AG10803 (cell line): ENCODE measurements at regions not wholly inside any gene's neighbourhood (a gene's known extent, or its start where the extent isn't known, plus 50 kb on each side); places are given as distances from the start of the nearest gene placed in this dataset.

Source experiments
- DNase-seq: peaks from one replicate; pipeline ENCODE4 v3.0.0; 2010; ENCODE audit warnings: low read depth
- H3K4me3 ChIP-seq: 2 replicates; pipeline ENCODE4 v1.5.1; 2011; ENCODE audit warnings: mild to moderate bottlenecking, low read length, control low read depth
- TF ChIP-seq, protein P1 (sequence below): conservative IDR thresholded peaks from 2 replicates; pipeline ENCODE4 v1.5.1; 2011; ENCODE audit warnings: mild to moderate bottlenecking, low read length, control low read depth, inconsistent platforms

DNA sequence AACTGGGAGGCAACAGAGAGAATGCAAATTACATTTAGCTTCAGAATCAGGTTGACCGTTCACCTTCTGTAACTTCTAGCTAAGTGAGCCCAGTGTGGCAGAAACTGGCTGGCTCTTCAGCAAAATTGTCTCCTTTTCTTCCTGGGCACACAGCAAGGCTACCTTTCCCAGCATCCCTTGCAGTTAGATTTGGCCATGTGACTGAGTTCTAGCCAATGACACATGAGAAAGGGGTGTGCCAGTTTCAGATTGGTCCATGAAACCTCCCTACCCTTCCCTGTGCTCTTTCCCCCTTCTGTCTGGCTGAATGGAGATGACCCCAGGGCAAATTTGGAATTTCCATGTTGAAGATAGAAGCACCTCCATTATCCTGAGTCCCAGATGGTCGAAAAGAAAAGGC lies 72.5 kb upstream of the SMIM23 start:
- TF ChIP-seq, protein P1, sequence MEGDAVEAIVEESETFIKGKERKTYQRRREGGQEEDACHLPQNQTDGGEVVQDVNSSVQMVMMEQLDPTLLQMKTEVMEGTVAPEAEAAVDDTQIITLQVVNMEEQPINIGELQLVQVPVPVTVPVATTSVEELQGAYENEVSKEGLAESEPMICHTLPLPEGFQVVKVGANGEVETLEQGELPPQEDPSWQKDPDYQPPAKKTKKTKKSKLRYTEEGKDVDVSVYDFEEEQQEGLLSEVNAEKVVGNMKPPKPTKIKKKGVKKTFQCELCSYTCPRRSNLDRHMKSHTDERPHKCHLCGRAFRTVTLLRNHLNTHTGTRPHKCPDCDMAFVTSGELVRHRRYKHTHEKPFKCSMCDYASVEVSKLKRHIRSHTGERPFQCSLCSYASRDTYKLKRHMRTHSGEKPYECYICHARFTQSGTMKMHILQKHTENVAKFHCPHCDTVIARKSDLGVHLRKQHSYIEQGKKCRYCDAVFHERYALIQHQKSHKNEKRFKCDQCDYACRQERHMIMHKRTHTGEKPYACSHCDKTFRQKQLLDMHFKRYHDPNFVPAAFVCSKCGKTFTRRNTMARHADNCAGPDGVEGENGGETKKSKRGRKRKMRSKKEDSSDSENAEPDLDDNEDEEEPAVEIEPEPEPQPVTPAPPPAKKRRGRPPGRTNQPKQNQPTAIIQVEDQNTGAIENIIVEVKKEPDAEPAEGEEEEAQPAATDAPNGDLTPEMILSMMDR = no peak
- H3K4me3 ChIP-seq = no peak overlapping the region
- no peak for DNase-seq

DNA sequence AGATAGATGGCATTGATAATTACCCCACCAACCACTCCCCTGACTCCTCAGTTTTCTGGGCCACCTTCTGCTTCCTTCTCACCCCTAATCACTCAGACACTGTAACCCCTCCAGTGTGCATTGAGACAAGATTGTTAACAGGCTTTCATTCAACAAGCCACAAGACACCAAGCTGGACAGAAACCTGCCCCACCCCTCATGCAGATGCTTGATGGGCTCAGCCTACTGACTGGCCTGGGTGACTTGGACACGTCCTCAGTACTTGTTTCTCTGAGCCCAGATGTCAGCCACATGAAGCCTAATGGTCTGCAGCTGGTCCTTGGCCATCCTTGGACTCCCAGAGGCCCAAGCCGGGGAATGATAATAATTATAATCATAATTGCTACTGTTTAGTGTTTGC lies 71.4 kb upstream of the SMIM23 start:
- no peak overlapping the region for H3K4me3 ChIP-seq
- no peak for DNase-seq
- TF ChIP-seq, protein P1 = no peak

DNA sequence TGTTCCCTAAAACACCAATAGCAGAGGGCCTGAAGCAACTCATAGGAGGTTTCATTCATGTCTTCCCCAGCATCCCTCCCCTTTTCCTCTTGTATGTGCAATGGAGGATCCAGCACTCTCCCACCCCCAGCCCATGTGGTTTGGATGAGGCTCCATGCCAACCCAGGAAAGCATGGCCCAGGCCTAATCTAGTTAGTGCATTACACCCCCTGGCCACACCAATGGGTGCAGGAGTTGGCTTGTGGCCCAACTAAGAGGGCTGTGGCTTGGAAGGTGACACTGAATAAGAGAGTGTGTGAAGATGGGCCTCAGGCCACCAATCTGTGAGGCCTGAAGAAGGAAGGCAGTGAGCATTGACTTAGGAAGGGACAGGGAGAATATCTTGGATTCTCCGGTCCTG lies 70.8 kb upstream of the SMIM23 start:
- no peak for DNase-seq
- TF ChIP-seq, protein P1 = no peak
- H3K4me3 ChIP-seq = no peak overlapping the region

DNA sequence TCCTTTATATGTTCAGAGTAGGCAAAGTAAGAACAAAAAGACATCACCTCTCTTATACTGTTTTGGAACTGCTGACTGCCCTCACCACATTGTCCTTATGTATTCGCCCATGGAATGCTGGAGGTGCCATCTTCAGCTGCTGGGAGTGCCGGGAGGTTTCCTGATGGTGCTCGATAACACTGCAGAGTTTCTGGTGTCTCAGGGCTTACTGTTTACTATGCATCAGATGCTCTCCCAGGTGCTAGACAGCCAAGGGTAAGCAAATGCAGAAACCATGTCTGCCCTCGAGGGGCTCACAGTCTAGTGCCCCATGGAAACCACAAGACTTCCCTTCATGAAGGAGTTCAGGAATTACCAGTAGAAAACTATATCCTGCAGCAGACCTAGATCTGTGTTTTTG lies 70.1 kb upstream of the SMIM23 start:
- DNase-seq = no peak
- TF ChIP-seq, protein P1 = no peak
- no peak overlapping the region for H3K4me3 ChIP-seq

DNA sequence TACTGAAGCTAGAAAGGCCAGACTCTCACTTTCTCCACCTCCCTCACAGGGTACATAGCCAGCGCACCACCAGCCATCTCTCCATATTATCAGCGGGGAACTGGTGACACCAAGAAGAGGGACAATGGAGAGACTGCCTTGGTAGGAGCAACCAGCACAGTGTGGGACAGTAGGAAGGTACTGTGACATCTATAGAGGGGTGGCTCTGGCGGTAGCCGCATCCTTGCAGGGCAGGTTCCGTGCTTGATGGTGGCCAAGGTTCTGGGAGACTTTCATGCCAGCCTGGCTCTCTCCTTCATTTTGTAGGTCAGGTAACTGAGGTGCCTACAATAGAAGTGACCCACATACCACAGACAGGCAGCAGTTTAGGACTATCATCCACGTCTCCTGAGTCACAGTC lies 65.5 kb upstream of the SMIM23 start:
- TF ChIP-seq, protein P1 = no peak
- DNase-seq = no peak
- H3K4me3 ChIP-seq = no peak overlapping the region

DNA sequence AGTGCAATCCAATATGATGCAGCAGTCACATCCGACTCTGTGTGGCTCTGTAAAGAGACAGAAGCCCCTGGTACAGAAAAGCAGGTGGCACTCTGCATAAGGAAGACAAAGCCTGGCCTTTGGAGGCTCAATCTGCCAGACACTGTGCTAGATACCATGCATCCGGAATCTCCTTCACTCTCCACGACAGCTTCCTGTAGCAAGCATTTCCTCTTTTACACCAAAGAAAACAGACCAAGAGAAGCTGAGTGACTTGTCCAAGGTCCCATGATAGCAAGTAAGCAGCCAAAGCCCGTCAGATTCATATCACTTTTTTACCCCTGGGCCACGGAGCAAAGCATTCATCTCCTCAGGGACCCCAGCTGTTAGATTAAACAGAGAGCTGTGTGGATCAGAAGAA lies 64.2 kb upstream of the SMIM23 start:
- H3K4me3 ChIP-seq = no peak overlapping the region
- no peak for DNase-seq
- TF ChIP-seq, protein P1 = no peak

DNA sequence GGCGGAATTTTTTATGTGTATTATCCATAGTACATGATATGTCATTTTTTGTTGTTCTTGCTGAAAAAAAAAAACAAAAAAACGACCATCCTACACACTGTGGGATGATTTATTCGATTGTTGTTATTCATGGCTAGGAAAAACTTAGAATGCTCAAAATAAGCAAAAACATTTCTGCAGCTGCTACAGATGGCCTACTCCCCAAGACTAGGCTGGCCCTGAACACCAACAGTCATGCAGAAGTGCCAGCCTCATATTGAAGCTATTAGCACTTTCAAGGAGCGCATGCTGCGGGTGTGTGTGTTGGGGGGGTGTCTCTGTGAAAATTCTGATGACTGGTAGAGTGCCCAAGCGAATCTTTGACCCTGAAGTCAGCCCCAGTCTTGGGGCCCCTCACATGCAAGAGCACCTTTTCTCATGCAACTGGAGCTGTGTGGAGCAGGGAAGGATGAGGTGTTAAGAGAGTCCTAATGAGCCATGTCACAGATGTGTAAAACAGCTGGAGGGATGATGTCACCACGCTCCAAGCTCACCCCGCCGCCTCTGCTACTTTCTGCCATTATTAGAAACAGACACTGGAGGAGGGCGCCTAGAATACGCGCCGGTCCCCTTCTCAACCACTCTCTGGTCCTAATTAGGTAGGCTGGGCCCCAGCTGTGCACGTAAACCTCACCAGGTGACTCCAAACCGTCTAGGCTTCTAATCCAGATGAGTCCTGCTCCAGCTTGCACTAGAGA lies 61.0 kb upstream of the SMIM23 start:
- DNase-seq = no peak
- TF ChIP-seq, protein P1 = no peak
- H3K4me3 ChIP-seq = no peak overlapping the region
